ENCODE measurements at regions not wholly inside any gene's neighbourhood (a gene's known extent, or its start where the extent isn't known, plus 50 kb on each side); places are given as distances from the start of the nearest gene placed in this dataset.

- TF ChIP-seq CTCF (conservative IDR thresholded peaks at IDR 0.05; ENCODE audit: low read depth, low read length) (no peak), EZH2 (IDR thresholded peaks at IDR 0.05; ENCODE audit: low read length, unreplicated experiment) (no peak)
Measured at GRCh38 chr14:22500525-22500924, 88.5 kb downstream of the DAD1 start.
